GM21390 (cell line): ENCODE measurements at regions not wholly inside any gene's neighbourhood (a gene's known extent, or its start where the extent isn't known, plus 50 kb on each side); places are given as distances from the start of the nearest gene placed in this dataset.

Source experiments
- ATAC-seq: cut with Tn5 transposase; IDR thresholded peaks from one replicate; pipeline ENCODE4 v1.9.1; 2021; ENCODE audit not compliant: unreplicated experiment

DNA sequence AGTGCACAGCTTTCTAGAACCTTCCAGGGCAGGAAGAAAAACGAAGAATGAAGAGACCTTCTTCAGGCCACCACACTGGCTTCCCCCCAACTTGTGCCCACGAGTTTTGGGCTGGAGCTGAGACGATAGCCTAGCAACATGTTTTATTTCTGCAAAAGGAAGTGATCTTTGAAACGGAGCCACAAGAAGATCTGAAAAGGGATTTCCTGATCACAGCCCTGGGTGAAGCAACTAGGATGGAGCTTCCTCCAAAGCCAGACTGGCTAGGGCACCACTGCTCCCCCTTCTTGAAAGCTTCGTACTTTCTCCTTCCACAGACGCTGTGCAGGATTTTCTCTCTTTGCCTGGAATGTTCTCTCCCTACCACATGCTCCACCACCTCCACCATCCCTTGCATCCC lies 418.3 kb downstream of the MED13L start:
- ATAC-seq: no peak

DNA sequence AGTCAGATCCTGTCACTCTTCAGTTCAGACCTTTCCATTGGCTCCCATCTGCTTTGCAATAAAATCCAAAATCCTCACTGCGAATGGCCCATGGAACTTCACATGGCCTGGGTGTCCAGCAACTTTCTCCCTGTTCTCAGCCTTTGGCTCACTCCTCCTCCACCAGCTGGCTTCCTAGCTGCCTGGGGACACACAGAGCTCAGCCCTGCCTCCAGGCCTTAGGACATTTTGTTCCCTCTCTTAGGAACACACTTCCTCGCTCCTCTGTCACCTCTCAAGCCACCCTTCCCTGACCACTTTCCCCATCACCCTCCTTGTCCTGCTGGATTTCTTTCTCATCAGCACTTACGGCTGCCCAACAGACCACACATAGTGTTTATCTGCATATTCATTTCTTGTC lies 419.6 kb downstream of the MED13L start:
- ATAC-seq: no peak

DNA sequence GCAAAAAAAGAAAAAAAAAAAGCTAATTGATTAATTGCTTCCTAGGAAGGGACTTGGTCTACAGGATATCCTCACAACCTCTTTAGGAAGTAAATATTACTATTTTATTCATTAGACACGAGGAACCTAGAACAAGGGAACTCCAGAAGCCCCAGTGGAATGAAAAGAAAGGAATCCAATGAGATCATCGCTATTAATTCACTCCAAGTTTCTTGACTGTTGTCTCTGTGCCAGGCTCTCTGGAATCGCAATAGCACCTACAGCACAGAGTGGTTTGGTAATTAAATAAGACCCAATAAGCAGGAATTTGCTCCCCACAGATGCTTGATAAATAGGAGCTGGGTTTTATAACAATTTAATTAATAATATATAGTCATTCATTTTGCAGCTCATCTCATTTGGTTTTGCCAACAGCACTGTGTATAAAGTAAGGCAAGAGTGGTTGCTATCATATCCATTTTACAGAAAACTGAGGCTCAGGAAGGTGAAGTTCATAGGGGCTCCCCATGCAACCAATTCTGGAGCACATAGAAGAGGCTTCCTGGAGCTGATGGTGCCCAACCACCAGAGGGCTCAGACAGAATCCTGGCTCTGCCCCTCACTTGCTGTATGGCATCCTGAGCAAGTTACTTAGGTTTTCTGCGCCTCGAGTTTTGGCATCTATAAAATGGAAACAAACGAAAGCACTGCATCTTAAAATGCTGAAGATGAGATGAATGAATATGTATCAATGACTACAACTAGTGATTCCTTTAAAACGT lies 420.2 kb downstream of the MED13L start:
- ATAC-seq: no peak

DNA sequence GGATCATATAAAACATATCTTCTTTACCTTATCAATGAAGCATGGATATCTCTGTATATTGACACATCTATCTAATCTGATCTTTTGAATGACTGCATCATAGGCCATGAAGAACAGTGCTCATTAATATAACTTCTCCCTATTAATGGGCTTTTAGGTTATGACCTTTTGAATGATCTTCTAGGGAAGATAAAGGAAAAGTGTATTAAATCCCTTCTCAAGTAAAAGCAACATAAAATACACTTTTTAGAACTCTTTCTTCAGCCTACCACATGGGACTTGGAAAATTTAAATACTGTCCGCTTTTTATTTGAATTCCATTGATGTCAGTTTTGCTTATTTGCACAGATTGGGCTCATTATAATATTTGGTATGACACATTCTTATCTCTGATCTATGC lies 425.4 kb downstream of the MED13L start:
- ATAC-seq: no peak

DNA sequence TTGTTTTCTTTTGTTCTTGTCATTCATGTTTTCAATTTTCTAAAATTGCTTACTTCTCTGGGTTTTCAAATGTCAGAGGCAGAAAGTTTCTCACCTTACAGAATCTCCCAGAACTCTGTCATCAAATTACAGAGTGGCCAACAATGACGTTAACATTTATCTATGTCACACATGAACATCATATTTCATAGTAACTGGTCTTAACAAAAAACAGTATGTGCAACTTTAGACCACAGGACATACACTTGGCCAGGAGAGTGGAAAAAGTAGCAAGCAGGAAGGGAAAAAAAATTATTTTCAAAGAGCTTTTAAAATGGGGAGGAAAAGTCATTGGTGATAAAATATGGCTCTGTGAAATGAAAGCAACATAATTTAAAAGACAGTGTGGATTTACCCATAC lies 426.5 kb downstream of the MED13L start:
- no peak for ATAC-seq

DNA sequence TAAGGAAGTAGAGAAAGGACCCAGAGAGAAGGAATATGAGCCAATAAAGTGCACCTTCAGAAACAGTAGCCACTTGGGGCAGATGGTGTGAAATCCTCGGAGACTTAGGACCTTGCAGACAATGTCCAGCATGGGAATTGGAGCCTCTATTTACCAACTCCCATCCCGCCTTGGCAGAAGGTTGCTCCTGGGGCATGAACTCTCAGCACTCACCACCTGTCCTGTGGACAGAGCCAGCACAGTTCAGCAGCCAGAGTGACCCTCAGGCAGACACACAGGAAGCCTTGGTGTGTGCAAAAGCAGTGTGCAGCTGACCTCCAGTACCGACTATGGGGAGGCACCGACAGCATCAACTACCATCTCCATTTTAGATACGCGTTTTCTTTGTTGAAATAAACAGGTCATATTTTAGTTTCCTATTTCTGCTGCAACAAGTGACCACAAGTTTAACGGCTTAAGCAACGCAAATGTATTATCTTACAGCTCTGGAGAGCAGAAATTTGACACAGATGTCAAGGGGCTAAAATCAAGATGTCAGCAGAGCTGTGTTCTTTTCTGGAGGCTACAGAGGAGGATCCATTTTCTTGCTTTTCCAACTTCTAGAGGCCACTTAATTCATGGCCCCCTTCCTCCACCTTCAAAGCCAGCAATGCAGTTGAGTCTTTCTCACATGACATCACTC lies 428.1 kb downstream of the MED13L start:
- ATAC-seq: no peak

DNA sequence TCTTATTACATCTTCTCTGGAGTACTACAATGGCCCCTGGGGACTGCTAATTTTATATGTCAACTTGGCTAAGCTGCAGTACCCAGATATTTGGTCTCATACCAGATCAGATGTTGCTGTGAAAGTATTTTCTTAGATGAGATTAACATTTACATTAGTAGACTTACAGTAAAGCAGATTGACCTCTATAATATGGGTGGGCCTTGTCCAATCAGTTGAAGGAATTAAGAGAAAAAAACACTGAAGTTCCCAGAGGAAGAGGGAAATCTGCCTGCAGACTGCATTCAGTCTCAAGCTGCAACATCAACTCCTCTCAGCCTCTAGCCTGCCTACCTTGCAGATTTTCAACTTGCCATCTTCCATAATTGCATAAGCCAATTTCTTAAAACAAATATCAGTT lies 430.1 kb downstream of the MED13L start:
- ATAC-seq: no peak

DNA sequence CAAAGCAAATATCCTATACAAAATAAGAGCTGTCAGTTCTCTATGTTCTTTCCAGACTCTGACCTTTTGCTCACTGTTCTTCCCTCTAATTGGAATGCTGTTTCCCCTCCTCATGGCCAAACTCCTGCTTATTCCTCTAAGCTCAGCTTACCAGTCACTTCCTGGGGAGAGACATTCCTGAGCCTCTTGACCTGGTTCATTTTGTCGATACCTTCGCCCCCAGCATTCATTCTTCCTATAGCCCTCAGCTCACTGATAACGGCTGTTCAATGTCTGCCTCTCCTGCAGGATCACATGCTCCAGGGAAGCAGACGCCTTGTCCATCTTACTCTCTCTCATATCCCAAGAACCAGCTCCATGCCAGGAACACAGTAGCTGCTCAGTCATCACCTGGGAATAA lies 431.0 kb downstream of the MED13L start:
- no peak for ATAC-seq

DNA sequence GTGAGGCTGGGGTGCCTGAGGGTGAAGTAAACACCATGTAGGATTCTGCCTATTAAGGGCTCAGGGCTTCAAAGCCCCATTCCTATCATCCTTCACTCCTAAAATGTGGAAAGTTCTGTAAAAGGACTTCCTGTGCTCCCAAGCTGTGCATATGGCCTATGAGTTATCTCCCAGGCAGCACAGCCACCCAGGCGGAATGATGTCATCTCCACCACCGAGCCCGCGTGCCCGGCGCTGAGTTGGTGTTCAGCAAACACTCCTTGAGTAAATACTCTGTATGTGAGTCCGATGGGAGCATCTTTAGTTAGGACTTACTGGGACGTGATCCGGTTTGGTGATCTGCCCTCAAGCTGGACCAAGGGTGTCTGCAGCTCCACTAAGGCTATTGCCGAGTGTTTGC lies 437.3 kb downstream of the MED13L start:
- no peak for ATAC-seq

DNA sequence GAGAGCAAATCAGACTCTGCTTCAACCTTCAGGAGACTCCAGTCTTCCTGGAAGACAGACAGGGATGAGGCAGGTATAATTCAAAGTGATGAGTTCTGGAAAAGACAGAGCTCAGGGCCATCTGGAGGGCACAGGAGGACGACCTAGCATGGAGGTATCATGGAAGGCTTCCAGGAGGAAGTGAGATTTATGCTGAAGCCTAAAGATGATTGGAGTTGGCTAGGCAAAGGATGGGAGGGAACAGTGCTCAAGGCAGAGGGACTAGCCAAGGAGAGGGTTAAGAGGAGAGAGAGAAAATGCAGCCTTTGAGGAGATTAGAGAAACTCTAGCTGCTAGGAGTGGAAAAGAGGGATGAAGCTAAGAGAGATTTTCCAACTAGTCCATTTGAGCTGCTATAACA lies 438.5 kb downstream of the MED13L start:
- ATAC-seq: no peak

DNA sequence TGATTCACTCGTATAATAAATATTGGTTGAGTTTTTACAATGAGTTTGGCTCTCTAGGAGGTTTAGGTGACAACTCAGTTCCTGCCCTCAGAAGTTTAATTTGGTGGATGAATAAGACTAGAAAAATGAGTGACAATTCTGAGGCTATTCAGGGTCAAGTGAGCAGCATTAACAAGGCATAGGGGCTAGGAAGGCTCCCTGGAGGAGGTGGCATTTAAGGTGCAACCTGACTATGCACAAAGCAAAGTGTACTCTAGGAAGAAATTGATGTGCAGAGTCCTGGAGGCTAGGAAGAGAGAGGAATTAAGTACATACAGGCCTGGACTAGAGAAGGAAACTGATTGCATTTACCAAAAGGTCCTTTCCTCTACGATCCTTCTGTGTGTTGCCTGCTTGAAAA lies 440.3 kb downstream of the MED13L start:
- no peak for ATAC-seq

DNA sequence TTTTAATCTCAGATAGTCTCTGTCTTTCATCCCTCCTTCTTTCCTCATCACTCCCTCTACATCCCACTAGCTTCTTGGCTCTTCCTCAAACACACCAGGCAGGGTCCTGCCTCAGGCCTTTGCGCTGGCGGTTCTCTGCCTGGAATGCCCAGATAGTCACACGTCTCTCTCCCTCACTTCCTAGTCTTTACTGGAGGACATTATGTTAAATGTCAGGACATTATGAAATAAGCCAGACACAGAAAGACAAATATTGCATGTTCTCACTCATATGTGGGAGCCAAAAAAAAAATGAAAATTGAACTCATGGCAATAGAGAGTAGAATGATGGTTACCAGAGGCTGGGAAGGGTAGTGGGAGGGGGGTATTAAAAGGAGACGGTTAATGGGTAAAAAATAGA lies 442.0 kb downstream of the MED13L start:
- ATAC-seq: no peak

DNA sequence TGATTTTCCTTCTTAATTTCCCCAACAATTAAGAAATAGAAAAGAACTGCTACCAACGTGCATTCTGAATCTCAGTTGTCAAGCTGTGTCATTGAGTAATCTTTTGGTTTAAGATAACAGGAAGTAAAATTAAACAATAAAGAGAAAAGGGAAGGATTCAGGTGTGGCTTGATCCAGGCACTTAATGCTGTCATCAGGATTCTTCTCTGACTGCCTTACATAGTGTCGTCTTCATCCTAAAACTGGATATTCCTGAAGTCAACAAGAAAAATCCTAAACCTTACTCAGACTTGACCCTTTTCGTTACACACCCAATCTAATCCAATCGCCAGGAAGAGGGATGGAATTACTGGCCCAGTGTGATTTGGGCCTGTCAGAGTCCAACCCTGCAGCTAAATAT lies 443.8 kb downstream of the MED13L start:
- no peak for ATAC-seq

DNA sequence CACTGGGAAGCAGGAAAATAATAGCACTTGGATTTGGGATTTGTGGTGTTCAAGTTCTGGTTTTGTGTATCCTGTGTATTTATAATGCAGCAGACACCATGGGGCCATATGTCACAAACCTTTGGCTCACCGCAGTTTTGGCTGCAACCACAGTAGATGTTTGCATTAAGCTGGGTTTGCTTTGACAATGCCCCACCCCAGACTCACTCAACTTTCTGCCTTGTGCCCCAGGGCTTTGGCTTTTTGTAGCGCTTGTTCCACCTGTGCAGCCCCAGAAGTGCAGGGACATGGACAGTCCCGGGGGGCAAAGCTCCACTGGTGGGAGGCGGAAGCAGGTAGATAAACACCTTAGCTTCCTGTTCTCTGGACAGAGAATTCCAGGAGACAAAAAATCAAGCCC lies 446.9 kb downstream of the MED13L start:
- no peak for ATAC-seq

DNA sequence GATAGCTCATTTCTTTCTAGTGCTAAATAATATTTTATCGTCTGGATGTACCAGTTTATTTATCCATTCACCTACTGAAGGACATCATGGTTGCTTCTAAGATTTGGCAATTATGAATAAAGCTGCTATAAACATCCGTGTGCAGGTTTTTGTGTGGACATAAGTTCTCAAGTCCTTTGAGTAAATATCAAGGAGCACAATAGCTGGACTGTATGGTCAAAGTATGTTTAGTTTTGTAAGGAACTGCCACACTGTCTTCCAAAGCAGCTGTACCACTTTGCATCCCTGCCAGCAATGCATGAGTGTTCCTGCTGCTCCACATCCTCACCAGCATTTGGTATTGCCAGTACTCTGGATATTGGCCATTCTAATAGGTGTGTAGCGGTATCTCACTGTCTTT lies 447.4 kb downstream of the MED13L start:
- no peak for ATAC-seq

DNA sequence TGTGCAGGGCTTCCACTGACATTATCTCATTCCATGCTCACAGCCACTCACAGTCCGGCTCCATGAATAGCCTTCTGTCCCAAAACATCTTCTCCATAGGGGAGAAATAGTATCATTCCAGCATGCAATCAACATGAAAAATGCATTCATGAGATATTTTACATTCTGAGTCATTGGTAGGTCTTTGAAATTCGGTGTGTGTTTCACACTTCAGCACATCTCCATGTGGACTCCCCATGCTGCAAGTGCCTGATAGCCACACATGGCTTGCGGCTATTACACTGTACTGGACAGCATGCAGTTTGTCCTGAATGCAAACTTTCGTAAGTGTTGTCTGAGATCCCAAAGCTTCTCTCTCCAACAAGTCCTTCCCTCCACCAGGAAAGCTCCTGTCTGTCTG lies 449.3 kb downstream of the MED13L start:
- ATAC-seq: no peak

DNA sequence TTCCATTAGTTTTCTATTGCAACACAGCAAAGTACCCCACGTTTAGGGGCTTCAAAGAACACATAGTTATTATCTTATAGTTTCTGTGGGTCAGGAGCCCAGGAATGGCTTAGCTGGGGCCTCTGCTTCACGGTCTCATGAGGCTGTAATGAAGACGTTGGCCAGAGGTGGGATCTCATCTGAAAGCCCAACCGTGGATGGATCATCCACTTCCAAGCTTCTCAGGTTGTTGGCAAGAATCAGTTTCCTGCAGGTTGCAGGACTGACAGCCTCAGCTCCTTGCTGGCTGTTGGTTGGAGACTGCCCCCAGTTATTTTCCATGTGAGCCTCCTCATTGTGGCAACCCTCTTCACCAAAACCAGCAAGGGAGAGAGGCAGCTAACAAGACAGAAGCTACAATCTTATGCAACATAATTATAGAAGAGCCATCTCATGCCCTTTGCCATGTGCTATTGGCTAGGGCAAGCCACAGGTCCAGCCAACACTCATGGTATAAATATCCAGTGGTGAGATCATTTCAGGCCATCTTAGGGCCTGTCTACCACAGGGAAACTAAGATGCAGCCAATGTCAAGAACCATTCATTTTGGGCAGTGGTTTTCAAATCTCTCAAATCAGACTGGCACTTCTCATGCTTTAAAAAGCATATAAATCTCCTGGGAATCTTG lies 452.4 kb downstream of the MED13L start:
- no peak for ATAC-seq

DNA sequence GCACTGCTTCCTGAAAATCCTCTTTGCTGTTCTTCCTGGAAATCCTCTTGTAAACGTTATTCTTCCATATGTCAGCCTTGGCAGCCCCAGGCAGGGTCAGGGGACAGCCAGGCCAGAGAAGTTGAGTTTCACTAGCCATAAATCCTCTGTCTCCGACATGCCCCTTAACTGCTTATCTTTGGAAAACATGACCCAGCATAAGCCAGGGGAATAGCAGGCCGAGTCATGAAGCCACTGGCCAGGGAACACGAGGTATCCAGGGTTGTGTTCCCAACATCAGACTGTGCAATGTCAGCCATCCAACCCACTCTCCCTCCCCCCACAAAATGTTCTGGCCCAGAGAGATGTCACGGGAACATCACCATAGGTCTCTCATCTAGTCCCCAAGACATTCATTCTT lies 453.9 kb downstream of the MED13L start:
- no peak for ATAC-seq

DNA sequence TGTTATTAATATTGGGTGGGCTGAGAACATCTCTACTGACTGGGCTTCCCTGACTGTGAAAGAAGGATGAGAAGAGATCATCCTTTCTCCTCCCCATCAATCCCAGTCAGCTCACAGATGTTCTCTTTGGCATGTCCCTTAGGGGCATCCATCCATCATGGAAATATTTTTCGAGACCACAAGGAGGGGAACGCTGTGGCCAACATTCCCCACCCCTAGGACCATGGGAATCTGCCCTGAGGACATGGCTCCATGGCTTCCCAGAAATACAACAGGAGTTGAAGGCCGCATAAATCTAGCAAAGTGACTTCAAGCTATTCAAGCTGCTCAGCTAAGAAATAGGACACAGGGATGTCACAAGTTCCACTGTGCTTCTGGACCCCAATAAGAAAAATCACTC lies 456.8 kb downstream of the MED13L start:
- no peak for ATAC-seq

DNA sequence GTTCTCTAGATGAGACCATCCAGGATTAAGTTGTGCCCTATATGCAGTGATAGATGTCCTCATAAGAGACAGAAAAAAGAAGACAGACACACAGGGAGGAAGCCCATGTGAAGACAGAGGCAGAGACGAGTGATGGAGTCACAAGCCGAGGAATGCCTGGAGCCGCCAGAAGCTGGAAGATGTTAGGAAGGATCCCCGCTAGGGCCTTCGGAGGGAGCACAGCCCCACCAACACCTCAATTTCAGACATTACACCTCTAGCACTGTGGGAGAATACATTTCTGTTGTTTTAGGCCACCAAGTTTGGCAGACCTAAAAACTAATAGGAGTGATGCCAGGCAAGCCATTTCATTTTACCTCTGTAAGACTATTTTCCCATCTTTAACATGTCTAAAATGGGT lies 458.5 kb downstream of the MED13L start:
- ATAC-seq: no peak

DNA sequence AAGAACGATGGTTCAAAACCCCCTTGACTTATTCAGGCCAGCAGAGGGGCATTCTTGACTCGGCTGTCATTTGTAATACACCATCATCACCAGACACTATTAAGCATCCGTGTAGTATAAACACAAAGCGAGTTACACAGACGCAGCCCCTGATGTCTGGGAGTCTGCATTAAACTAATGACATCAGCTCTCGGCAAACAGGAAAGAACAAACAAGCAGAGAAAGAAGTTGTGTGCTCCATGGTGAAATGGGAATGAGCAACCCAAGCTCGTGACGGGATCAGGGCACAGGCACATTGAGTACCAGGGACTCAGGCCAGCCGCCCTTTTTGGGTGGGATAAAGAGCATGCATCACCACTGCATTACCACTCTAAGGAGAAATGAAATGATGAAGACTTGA lies 460.1 kb downstream of the MED13L start:
- ATAC-seq: no peak

DNA sequence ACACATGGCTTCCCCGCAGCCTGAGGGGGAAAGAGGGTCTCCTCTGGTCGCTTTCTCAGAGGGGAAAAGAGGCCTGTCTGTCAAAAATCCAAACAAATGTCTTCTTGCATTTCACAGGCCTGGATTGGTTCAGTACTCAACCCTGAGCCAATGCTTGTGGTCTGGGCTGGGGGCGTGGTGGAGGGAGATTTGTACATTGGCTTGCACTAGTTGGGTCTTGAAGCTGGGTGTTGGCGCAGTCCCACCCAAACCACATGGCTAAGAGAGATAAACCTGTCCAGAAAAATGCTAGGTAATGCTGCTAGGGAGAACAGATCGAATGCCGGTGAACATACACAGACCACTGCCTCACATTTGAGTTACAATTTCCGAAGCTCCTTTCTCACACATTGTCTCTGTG lies 461.6 kb downstream of the MED13L start:
- no peak for ATAC-seq
